GM21367 (cell line): ENCODE measurements at regions not wholly inside any gene's neighbourhood (a gene's known extent, or its start where the extent isn't known, plus 50 kb on each side); places are given as distances from the start of the nearest gene placed in this dataset.
"Not testable (repeated sequence)": the region's sequence is repeated elsewhere in the genome, so short reads cannot be mapped to it uniquely, and the experiment has no call there.

Experiments
- ATAC-seq: cut with Tn5 transposase; IDR thresholded peaks from one replicate; pipeline ENCODE4 v1.9.1; 2021; ENCODE audit not compliant: unreplicated experiment

- no peak for ATAC-seq
Observed at GRCh38 chr9:129439242-129439641, 181.7 kb downstream of the C9orf50 start.

GRCh38 chr9:129437626-129438323 is 183.1 kb downstream of the C9orf50 start:
- ATAC-seq: no peak

- ATAC-seq: no peak
Observed at GRCh38 chr9:129436751-129437625, 183.9 kb downstream of the C9orf50 start.

DNA sequence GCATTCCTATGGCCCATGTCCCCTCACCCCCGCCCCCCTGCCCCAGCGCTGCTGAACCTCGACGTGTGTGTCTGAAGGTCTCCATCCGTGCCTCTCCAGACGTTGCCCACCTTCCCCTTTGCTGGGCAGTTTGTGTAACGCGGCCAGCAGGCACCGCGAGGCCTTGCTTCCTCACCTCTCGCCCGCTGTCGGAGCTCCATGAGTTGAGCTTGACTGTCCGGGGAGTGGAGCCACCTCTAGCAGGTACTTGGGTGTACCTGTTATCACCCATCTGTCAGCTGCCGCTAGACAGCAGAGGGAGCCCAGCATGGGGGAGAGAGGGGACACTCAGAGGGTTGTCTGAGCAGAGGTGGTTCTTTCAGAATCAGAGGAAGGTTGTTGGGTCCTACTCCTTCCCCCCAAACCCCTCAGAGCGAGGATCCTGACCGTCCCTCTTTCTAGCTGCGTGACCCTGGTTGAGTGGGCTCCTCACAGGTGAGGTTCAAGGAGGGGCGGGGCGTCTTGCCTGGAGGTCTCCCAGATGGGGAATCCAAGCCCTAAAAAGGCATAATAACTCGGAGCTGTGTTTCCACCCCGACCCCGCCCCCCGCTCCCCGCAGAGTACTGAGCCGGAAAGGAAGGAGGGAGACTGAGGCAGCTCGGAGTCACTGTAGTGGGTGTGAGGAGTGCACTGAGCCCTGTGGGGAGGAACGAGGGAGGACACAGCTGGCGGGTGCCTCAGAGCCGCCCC is 184.7 kb downstream of the C9orf50 start:
- no peak for ATAC-seq

DNA sequence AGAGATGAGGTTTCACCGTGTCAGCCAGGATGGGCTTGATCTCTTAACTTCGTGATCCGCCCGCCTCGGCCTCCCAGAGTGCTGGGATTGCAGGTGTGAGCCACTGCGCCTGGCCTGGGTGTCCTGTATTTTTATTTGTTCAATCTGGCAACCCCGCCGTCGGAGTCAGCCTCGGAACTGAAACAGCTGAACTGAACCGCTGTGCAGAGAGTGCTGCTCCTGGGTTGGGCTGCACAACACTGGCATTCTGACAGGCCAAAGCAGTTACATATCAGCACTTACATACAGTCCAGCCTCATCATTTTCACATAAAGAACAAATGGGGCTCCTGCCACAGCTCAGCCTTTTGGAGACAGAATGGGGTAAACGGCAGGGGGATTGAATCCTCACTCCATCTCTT is 185.6 kb downstream of the C9orf50 start:
- no peak for ATAC-seq

- ATAC-seq: no peak
Observed at GRCh38 chr9:129434187-129434586, 186.7 kb downstream of the C9orf50 start.

- ATAC-seq: no peak
Observed at GRCh38 chr9:129432297-129433154, 188.4 kb downstream of the C9orf50 start.

DNA sequence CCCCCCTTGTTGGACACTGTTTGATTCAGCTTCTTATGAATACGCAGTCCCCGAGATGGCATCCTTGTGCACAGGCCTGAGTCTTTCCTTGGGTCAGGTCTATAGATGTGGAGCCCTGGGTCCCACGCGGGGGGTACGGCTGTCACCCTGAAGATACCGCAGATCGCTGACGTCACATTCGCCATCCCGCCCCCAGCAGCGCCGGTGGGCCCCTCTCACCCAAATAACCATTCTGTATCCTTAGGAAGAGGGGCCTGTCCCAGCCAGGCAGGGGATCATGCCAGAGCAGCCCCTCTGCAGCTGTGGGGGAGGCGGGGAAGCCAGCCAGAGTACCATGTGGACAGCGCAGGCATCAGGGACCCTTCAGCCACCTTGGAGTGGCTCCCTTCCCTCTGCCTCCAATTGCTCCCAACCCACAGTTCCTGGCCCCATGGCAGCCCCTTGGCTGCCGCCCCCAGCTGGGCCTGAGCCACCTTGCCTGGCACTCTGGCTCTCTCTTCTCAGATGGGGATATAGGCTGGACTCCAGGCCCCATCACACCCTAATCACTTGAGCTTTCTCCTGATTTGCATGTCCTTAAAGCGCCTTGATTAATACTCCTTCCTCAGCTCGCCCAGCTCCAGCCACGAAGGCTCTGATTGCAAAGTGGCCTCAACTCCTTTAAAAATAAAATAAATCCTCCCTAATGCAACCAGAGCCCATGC is 189.8 kb downstream of the C9orf50 start:
- no peak for ATAC-seq

DNA sequence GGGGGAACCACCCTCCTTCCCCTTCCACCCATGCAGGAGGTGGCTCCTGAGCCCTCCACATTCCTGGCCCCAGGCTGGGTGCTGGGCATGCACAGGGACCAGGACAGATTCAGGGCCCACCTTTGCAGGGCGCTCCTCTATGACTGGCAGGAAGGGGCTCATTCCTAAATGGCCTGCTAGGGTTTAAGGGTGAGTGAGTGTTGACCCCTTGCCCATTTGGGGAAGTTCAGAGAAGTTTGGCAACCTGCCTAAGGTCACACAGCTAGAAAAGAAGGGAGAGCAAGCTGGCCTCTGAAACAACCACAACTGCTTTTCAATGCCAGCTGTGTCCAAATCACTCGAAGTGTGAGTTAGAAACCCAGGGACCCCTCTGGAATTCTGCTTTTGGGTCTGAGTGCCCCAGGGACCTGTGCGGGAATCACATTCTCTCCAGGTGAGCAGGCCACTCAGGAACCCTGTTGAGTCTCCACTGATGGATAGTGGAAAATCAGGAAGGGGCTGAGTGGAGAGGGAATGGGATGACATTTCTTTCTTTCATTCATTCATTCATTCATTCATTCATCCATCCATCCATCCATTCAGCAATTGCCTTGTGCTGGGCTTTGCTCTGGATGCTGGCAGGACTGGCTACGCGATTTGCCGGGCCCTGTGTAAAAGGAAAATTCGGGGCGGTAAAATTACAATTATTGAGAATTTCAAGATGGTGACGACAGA is 191.9 kb downstream of the C9orf50 start:
- ATAC-seq: no peak

DNA sequence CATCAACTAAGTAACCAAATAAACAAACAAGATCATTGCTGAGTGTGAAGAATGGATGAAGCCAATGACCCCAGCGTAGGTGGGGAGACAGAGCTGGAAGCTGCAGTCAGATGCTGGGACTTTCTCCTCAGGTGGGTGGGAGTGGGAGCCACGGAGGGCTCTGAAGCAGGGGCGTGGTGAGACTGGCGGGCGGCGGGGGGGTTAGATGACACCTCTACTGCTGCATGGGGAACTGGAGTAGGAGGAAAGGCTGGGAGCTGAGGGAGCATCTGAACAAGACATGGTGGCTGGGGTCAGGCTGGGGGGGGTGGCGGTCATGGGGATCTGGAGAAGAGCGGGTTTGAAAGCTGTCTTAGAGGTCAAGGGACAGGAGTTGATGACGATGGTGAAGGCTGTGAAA is 193.8 kb downstream of the C9orf50 start:
- no peak for ATAC-seq

GRCh38 chr9:129423755-129424154 is 197.1 kb downstream of the C9orf50 start:
- ATAC-seq: not testable (repeated sequence)

GRCh38 chr9:129423216-129423615 is 197.7 kb downstream of the C9orf50 start:
- no peak for ATAC-seq

- ATAC-seq: no peak
Observed at GRCh38 chr9:129422843-129423192, 198.1 kb downstream of the C9orf50 start.

DNA sequence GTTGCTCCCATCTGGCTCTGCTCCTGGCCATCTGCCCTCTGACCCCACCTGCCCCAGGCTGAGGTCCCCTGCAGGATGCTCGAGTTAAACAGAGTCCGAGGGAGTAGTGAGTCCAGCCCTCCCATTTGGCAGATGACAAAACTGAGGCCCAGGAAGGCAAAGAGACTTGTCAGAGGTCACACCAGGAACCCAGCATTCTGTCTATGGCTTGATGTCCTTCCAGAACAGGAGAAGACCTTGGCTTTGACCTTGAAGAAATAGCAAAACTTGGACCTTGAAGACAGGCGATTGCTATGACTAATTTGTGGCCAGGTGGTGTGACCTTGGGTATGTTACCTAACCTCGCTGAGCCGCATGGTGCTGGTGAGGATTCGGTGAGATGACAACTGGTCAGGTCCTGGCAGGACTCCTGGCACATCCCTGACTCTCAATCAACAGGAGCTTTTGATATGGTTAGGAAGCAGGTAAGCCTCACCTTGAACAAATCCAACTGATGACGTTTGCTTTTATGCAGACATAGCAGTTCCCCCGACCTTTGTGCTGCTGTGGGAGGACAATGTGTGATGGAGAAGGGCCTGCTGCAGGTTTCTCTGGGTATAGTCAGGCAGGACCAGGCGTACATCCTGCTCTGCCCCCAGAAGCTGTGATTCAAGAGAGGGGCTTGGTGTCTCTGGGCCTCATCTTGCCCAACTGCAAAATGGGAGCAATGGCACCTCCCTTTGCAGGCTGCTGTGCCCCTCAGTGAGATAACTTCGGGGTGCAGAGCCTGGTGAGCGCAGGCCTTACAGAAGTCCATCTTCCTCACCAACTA is 198.7 kb downstream of the C9orf50 start:
- ATAC-seq: no peak

DNA sequence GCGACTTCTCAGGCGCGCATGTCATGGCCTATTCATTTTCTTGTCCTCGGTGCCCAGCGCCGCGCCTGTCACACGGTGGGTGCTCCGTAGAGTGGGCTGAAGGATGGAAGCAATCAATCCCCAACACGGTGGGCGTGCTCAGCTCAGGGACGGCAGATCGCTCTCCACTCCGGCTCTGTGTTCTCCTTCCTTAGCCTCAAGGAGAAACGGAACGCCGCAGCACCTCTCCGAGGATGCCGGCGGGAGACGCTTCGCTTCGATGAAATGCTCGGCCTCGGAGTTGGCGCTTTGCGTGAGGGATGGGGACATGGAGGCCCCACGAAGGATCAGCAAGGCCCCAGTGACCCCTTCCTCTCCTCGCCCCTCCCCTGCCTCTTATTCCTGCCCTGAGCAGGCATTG is 199.5 kb downstream of the C9orf50 start:
- no peak for ATAC-seq

- no peak for ATAC-seq
Observed at GRCh38 chr9:129420721-129421120, 200.2 kb downstream of the C9orf50 start.

GRCh38 chr9:129419382-129419899 is 201.5 kb downstream of the C9orf50 start:
- no peak for ATAC-seq

GRCh38 chr9:129418451-129418850 is 202.4 kb downstream of the C9orf50 start:
- ATAC-seq: no peak
